ENCODE measurements at regions not wholly inside any gene's neighbourhood (a gene's known extent, or its start where the extent isn't known, plus 50 kb on each side); places are given as distances from the start of the nearest gene placed in this dataset.
"Not testable (repeated sequence)": the region's sequence is repeated elsewhere in the genome, so short reads cannot be mapped to it uniquely, and the experiment has no call there.

DNA sequence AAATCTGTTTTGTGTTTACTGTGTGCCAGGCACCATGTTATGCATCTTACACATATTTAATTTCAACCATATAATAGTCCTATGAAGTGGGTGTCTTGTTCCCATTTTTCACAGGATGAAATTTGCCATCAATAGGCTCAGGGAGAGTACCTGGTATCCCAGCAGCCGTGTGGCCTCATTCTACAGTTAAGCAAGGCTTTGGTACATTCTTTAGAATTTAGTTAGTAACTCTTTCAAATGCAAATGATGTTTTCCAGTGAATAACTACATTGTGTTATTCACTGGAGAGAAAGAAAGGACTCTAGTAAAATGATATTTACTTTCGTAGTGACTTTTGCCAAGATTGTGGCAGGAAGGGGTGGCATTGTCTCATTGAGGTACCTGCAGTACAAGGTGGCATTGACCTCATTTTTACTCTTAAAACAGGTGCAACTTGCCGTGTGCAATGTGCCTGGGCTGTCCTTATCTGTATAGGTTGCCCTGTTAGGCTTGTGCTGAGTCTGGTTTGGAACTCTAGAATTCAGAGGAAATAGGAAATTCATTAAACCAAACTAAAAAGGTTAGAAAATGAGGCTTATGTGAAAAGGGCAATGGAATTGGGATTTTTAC, 117.4 kb upstream of the NBPF8 start:
- ATAC-seq; H3K9me3 ChIP-seq; H3K4me3 ChIP-seq; intact Hi-C loops (cut with DNase I, micrococcal nuclease); H3K36me3 ChIP-seq (ENCODE audit: low read depth); DNase-seq; H3K4me1 ChIP-seq (ENCODE audit: low read depth): not testable (repeated sequence)

GRCh38 chr1:120290105-120290504, 113.8 kb upstream of the SEC22B start:
- intact Hi-C loops (cut with DNase I, micrococcal nuclease); H3K4me3 ChIP-seq; H3K9me3 ChIP-seq; H3K36me3 ChIP-seq (ENCODE audit: low read depth); H3K4me1 ChIP-seq (ENCODE audit: low read depth); DNase-seq; ATAC-seq: not testable (repeated sequence)

DNA sequence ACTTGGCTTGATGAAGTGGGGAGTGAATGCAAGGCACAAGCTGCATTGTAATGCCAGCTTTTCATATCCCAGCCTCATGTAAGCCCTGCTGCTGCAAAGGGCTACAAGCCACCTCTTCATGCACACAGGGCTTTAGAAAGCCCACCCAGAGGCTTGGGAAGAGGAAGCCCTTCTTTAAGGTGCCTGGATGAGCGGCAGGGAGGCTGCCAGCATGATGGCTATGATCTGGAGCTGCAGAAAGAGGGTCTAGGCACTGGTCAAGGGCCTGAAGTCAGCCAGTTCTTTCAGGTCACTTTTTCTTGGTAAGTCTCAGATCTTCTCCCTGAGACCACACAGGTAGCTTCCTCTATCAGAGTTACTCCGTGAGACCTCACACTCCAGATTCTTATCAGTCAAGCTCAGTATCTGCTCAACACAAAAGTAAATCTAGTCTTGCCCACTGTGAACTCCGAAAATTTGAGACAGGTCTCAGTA, 113.3 kb upstream of the SEC22B start:
- DNase-seq; H3K9me3 ChIP-seq; intact Hi-C loops (cut with DNase I, micrococcal nuclease); H3K36me3 ChIP-seq (ENCODE audit: low read depth); H3K4me3 ChIP-seq; H3K4me1 ChIP-seq (ENCODE audit: low read depth); ATAC-seq: not testable (repeated sequence)

DNA sequence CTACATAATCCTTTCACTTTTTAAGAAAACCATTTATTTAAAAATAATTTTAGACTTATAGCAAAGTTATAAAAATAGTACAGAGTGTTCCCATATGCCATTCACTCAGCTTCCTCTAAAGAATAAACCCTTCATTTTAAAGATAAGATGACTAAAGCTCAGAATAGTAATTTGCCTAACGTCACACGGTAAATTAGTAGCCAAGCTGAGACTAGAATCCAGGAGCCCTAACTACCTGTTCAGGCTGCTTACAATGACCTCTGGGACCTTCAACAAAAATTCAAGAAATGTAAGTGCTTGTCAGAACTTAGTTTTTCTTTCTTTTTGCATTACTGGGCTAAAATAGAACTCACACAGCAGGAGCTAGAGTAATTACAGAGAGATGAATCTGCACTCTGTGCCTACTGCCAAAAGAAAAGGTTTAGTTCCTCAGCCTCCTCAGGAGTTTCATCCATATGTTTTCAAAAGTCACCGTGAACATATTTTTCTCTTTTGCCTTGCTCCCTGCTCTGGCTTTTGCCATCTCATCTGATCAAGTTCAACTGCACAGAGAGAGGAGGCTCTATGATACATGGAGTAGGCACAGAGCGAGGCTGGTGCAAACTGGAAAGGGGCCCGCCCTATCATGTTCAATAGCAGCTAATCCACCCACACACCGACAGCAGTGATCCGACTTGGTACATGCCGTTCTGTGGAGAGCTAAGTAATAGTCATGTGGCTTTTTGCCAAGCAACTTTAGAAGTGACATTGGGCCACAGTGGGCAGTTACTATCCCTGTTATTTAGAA, 112.7 kb upstream of the SEC22B start:
- ATAC-seq = peak; percentile 97
- DNase-seq; H3K4me1 ChIP-seq (ENCODE audit: low read depth); H3K4me3 ChIP-seq; intact Hi-C loops (cut with DNase I, micrococcal nuclease); H3K9me3 ChIP-seq; H3K36me3 ChIP-seq (ENCODE audit: low read depth): not testable (repeated sequence)

- DNase-seq; H3K4me3 ChIP-seq; intact Hi-C loops (cut with DNase I, micrococcal nuclease); H3K36me3 ChIP-seq (ENCODE audit: low read depth); H3K4me1 ChIP-seq (ENCODE audit: low read depth); H3K9me3 ChIP-seq: not testable (repeated sequence)
- ATAC-seq = peak; percentile 51
Observed at GRCh38 chr1:120288167-120288566, 111.8 kb upstream of the SEC22B start.

DNA sequence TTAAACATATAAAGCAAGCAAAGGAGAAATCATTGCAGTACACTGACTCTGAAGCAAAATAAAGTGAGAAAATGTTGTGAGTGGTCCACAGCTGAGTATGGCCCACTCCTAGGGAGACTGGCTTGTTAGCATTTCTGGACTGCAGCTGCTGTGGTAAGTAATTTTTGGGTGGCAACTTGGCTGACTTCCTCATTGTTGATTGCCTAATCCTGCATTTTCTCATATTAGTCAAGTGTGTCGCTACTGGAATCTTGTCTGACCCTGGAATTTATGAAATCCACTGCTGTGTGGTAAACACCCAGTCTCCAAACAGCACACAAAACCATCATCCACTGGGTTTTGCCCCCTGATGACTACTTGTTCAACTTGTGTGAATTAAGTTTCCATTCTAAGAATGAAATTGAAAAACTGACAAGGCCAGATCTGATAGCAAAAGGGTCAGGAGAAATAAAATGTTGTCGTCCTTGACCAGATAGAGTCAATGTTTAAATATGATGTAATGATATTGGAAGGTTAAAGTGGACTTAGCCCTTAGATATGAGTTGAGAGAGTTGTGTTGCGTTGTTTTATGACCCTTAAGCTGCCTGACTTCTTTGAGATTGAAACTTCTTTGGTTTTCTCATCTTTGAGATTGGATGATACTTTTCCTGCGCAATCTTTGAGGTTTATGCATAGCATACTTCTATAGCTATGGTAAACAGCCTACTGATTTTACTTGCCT, 106.6 kb upstream of the SEC22B start:
- H3K36me3 ChIP-seq (ENCODE audit: low read depth); intact Hi-C loops (cut with DNase I, micrococcal nuclease); H3K9me3 ChIP-seq; DNase-seq; H3K4me1 ChIP-seq (ENCODE audit: low read depth); H3K4me3 ChIP-seq: not testable (repeated sequence)
- ATAC-seq = peak; percentile 93

- H3K9me3 ChIP-seq; H3K36me3 ChIP-seq (ENCODE audit: low read depth); H3K4me1 ChIP-seq (ENCODE audit: low read depth); intact Hi-C loops (cut with DNase I, micrococcal nuclease); ATAC-seq; DNase-seq; H3K4me3 ChIP-seq: not testable (repeated sequence)
Observed at GRCh38 chr1:120278259-120278610, 101.9 kb upstream of the SEC22B start.

DNA sequence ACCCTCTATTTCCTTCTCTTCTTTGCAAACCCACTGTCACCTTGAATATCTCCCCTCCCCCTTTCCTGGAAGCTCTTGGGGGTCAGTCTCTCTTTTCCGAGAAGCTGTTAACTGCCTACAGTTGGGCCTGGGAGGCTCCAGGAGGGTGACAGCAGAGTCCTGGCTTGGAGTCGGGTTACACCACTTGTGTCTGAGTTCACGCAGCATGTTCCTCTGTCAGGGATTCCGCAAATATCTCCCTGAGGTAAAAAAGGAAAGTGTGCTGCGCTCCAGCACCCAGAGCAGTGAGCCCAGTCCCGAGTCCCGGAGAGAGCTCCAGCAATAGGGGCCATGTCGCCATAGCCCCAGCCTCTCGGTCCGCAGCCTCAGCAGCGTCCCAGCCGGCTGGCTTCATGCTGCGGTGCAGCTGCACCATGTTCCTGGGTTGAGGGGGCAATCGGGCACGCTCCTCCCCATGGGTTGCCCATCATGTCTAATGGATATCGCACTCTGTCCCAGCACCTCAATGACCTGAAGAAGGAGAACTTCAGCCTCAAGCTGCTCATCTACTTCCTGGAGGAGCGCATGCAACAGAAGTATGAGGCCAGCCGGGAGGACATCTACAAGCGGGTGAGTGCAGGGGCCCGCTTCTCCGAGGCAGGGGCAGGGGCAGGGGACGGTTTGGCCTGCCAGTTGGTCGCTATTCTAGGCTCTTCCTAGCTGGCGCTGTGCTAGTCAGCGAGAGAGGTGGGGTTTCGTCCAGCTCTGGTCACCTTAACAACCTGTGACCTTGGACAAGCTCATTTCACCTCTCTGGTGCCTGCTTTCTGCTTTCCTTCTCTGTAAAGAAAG, 101.3 kb upstream of the SEC22B start:
- ATAC-seq; H3K4me1 ChIP-seq (ENCODE audit: low read depth); H3K9me3 ChIP-seq; DNase-seq; H3K36me3 ChIP-seq (ENCODE audit: low read depth); H3K4me3 ChIP-seq; intact Hi-C loops (cut with DNase I, micrococcal nuclease): not testable (repeated sequence)

GRCh38 chr1:120276710-120277109, 100.4 kb upstream of the SEC22B start:
- ATAC-seq; H3K4me3 ChIP-seq; DNase-seq; H3K9me3 ChIP-seq; intact Hi-C loops (cut with DNase I, micrococcal nuclease); H3K4me1 ChIP-seq (ENCODE audit: low read depth); H3K36me3 ChIP-seq (ENCODE audit: low read depth): not testable (repeated sequence)

DNA sequence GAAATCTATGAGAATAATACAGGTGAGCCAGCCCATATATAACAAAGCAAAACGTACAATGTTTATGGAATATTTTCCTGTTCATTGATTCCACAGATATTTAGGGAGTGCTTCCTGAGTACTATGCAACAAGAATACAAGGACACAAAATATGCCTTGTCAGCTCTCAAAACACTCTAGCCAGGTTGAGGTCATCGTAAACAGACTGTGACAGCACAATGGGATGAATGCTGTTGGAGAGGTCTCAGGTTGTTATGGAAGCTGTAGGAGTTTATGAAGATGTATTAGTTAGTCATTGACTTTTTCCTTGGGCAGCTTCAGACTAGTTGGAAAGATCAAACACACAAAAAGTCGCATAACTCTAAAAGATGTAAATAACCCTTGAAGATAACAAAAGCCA, 98.1 kb upstream of the SEC22B start:
- intact Hi-C loops (cut with DNase I, micrococcal nuclease); ATAC-seq; H3K4me1 ChIP-seq (ENCODE audit: low read depth); H3K4me3 ChIP-seq; H3K9me3 ChIP-seq; H3K36me3 ChIP-seq (ENCODE audit: low read depth); DNase-seq: not testable (repeated sequence)

GRCh38 chr1:120273363-120273762, 97.0 kb upstream of the SEC22B start:
- ATAC-seq; H3K36me3 ChIP-seq (ENCODE audit: low read depth); intact Hi-C loops (cut with DNase I, micrococcal nuclease); H3K4me1 ChIP-seq (ENCODE audit: low read depth); H3K4me3 ChIP-seq; DNase-seq; H3K9me3 ChIP-seq: not testable (repeated sequence)

DNA sequence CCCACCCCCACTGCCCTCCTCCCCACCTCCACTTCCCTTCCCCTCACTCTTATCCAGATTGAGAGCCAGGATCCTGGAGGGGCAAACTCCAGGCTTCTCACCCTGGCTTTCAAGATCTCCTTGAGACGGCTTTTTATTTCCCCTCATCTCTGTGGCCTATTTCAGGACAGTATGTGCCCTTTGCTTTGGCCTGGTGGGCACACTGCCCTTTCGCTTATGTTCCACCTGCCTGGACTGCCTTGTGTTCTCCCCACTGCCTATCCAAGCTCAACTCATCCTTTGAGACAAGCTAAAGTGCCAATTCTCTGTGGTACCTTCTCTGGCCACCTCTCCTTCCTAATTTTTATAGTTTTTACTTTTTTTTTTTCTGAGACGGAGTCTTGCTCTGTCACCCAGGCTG, 95.9 kb upstream of the SEC22B start:
- intact Hi-C loops (cut with DNase I, micrococcal nuclease); H3K9me3 ChIP-seq; H3K4me3 ChIP-seq; DNase-seq; ATAC-seq; H3K4me1 ChIP-seq (ENCODE audit: low read depth); H3K36me3 ChIP-seq (ENCODE audit: low read depth): not testable (repeated sequence)

- intact Hi-C loops (cut with DNase I, micrococcal nuclease); ATAC-seq; H3K36me3 ChIP-seq (ENCODE audit: low read depth); H3K4me1 ChIP-seq (ENCODE audit: low read depth); DNase-seq; H3K4me3 ChIP-seq; H3K9me3 ChIP-seq: not testable (repeated sequence)
Observed at GRCh38 chr1:120271561-120272221, 95.4 kb upstream of the SEC22B start.
